Osteoblast (primary cell): ENCODE measurements at regions not wholly inside any gene's neighbourhood (a gene's known extent, or its start where the extent isn't known, plus 50 kb on each side); places are given as distances from the start of the nearest gene placed in this dataset.

ENCODE experiments used
- DNase-seq: peaks from one replicate; pipeline ENCODE4 v3.0.0; 2011; ENCODE audit warnings: low spot score, mixed read lengths; ENCODE audit not compliant: insufficient read length; ENCODE audit errors: missing footprints
- H2AFZ ChIP-seq: 2 replicates; pipeline ENCODE4 v1.6.0; 2011; ENCODE audit warnings: mild to moderate bottlenecking, low read length
- H3K27ac ChIP-seq: 2 replicates; pipeline ENCODE4 v1.5.1; 2011; ENCODE audit warnings: mild to moderate bottlenecking, low read depth, low read length, moderate library complexity
- H3K27me3 ChIP-seq: 2 replicates; pipeline ENCODE4 v1.6.0; 2012; ENCODE audit warnings: mild to moderate bottlenecking, control low read depth, inconsistent platforms, low read length, moderate library complexity; ENCODE audit not compliant: insufficient read depth
- H3K36me3 ChIP-seq: 2 replicates; pipeline ENCODE4 v1.5.1; 2011; ENCODE audit warnings: mild to moderate bottlenecking, low read length, control low read depth, moderate library complexity; ENCODE audit not compliant: insufficient read depth
- H3K4me1 ChIP-seq: 2 replicates; pipeline ENCODE4 v1.5.1; 2011; ENCODE audit warnings: mild to moderate bottlenecking, low read length, control low read depth, moderate library complexity; ENCODE audit not compliant: insufficient read depth
- H3K4me2 ChIP-seq: 2 replicates; pipeline ENCODE4 v1.6.0; 2011; ENCODE audit warnings: mild to moderate bottlenecking, low read length; ENCODE audit not compliant: insufficient read depth
- H3K4me3 ChIP-seq: fragments of 200-600 bp; sonication (generic); 3 replicates; pipeline ENCODE4 v1.5.1; 2012; ENCODE audit warnings: mild to moderate bottlenecking, low read length, inconsistent platforms; ENCODE audit not compliant: insufficient read depth
- H3K79me2 ChIP-seq: 2 replicates; pipeline ENCODE4 v1.6.0; 2012; ENCODE audit warnings: mild to moderate bottlenecking, low read length, control low read depth, inconsistent platforms; ENCODE audit not compliant: insufficient read depth
- H3K9me3 ChIP-seq: 2 replicates; pipeline ENCODE4 v1.5.1; 2011; ENCODE audit warnings: low read depth, low read length, control low read depth
- H4K20me1 ChIP-seq: 2 replicates; pipeline ENCODE4 v1.6.0; 2012; ENCODE audit warnings: mild to moderate bottlenecking, low read length, control low read depth; ENCODE audit not compliant: insufficient read depth
- CTCF ChIP-seq: IDR thresholded peaks from 2 replicates; pipeline ENCODE4 v1.5.1; 2011; ENCODE audit warnings: mild to moderate bottlenecking, low read depth, low read length, moderate library complexity; ENCODE audit errors: extremely low read depth

GRCh38 chr13:107102676-107103075, 534.7 kb upstream of the ARGLU1 start:
- Histone ChIP-seq H3K4me2 (no peak overlapping the region), H3K4me1 (no peaks in the 10 kb centered on the region), H3K27ac (no peak overlapping the region), H3K4me3 (no peak overlapping the region), H4K20me1 (no peaks in the 10 kb centered on the region), H3K9me3 (no peaks in the 10 kb centered on the region), H3K36me3 (no peaks in the 10 kb centered on the region), H3K79me2 (no peaks in the 10 kb centered on the region), H3K27me3 (no peaks in the 10 kb centered on the region), H2AFZ (no peak overlapping the region)
- no peak for DNase-seq
- TF ChIP-seq CTCF = no peak

GRCh38 chr13:107099661-107100060, 531.7 kb upstream of the ARGLU1 start:
- Histone ChIP-seq H3K27ac (no peak overlapping the region), H2AFZ (no peak overlapping the region)
- no peak for TF ChIP-seq CTCF

GRCh38 chr13:107097916-107098315, 530.0 kb upstream of the ARGLU1 start:
- TF ChIP-seq CTCF = no peak
- Histone ChIP-seq H3K4me1 (no peaks in the 10 kb centered on the region), H2AFZ (no peak overlapping the region), H4K20me1 (no peaks in the 10 kb centered on the region), H3K27me3 (no peaks in the 10 kb centered on the region), H3K79me2 (no peaks in the 10 kb centered on the region), H3K4me2 (no peak overlapping the region), H3K9me3 (no peaks in the 10 kb centered on the region), H3K27ac (no peak overlapping the region), H3K4me3 (no peak overlapping the region), H3K36me3 (no peaks in the 10 kb centered on the region)
- no peak for DNase-seq

More at GRCh38 chr13:107099661-107100060, 531.7 kb upstream of the ARGLU1 start:
- H3K36me3 ChIP-seq = no peaks in the 10 kb centered on the region
- H3K4me1 ChIP-seq = no peaks in the 10 kb centered on the region
- H4K20me1 ChIP-seq = no peaks in the 10 kb centered on the region
- H3K4me3 ChIP-seq = no peak overlapping the region
- no peaks in the 10 kb centered on the region for H3K27me3 ChIP-seq
- no peak for DNase-seq
- no peaks in the 10 kb centered on the region for H3K9me3 ChIP-seq
- H3K4me2 ChIP-seq = no peak overlapping the region
- no peaks in the 10 kb centered on the region for H3K79me2 ChIP-seq

GRCh38 chr13:107095876-107096275, 527.9 kb upstream of the ARGLU1 start:
- Histone ChIP-seq H3K36me3 (no peaks in the 10 kb centered on the region), H4K20me1 (no peaks in the 10 kb centered on the region), H3K27ac (no peak overlapping the region), H3K4me1 (no peaks in the 10 kb centered on the region), H3K9me3 (no peaks in the 10 kb centered on the region), H3K79me2 (no peaks in the 10 kb centered on the region), H3K27me3 (no peaks in the 10 kb centered on the region), H3K4me2 (no peak overlapping the region), H3K4me3 (no peak overlapping the region), H2AFZ (no peak overlapping the region)
- no peak for DNase-seq
- no peak for TF ChIP-seq CTCF
